ENCODE measurements at regions not wholly inside any gene's neighbourhood (a gene's known extent, or its start where the extent isn't known, plus 50 kb on each side); places are given as distances from the start of the nearest gene placed in this dataset.

DNA sequence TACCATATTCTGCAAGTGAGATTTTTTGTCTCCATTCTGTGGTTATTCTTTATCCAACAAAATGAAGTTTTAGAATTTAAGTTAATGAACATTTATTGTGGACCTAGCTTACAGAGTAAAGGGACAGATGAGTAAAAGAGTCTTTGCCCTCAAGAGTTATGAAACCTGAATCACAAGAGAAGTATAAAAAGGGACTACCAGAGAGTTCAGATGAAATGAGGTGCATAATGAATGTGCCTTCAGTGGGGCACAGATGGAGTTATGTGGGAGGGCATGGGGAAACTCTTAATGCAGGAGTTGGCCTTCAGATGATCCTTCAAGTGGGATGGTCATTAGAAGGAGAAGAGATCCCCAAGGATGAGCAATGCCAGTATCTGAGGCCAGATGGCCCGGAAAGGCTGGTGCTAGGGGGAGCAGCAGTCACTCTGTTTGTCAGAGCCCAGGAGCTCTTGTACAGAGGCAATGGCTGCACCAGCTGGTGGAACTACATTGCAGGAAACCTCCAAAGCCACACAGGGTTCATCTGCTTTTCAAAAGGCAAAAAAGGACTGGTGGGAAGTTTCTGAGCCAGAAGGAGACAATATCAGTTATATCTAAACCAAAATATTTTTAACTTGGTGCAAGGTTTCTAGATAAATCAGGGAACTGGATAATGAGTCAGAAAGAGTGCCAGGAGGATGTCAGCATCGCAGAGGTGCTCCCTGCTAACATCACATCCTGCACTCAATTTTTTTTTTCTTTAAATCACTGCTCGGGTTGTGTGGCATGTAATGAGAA lies 162.0 kb downstream of the KLF6 start:
- H3K27ac Mint-ChIP-seq (ENCODE audit: unreplicated experiment): peak overlapping the region; percentile 85
- H3K4me3 Mint-ChIP-seq (ENCODE audit: unreplicated experiment): no peak overlapping the region
- peaks cover 16% of the 10 kb centered on the region for H3K9me3 Mint-ChIP-seq (ENCODE audit: unreplicated experiment)
- H3K27me3 Mint-ChIP-seq (ENCODE audit: unreplicated experiment): no peaks in the 10 kb centered on the region
- H3K4me1 Mint-ChIP-seq (ENCODE audit: unreplicated experiment): peaks cover 51% of the 10 kb centered on the region
- H3K36me3 Mint-ChIP-seq (ENCODE audit: unreplicated experiment): peaks cover 8% of the 10 kb centered on the region
- DNase-seq (ENCODE audit: extremely low spot score, unreplicated experiment): no peak
- TF ChIP-seq, protein P1, sequence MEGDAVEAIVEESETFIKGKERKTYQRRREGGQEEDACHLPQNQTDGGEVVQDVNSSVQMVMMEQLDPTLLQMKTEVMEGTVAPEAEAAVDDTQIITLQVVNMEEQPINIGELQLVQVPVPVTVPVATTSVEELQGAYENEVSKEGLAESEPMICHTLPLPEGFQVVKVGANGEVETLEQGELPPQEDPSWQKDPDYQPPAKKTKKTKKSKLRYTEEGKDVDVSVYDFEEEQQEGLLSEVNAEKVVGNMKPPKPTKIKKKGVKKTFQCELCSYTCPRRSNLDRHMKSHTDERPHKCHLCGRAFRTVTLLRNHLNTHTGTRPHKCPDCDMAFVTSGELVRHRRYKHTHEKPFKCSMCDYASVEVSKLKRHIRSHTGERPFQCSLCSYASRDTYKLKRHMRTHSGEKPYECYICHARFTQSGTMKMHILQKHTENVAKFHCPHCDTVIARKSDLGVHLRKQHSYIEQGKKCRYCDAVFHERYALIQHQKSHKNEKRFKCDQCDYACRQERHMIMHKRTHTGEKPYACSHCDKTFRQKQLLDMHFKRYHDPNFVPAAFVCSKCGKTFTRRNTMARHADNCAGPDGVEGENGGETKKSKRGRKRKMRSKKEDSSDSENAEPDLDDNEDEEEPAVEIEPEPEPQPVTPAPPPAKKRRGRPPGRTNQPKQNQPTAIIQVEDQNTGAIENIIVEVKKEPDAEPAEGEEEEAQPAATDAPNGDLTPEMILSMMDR (IDR thresholded peaks at IDR 0.05): no peak

DNA sequence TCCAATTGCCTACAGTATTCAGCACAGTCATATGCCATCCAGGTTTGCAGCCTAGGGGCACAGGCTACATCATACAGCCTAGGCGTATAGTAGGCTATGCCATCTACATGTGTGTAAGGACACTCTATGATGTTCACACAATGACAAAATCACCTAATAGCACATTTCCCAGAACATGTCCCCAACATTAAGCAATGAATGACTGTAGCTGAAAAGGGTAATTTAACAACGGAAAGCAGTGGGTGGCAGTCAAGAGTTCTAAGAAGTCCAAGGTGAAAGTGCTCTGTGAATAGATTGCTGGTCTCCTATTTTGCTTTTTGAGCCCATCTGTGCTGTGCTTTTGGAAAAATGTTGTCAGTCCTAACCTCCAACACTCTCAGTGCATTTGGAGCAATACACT lies 162.6 kb downstream of the KLF6 start:
- no peak overlapping the region for H3K4me3 Mint-ChIP-seq (ENCODE audit: unreplicated experiment)
- TF ChIP-seq, protein P1 (IDR thresholded peaks at IDR 0.05): no peak
- H3K9me3 Mint-ChIP-seq (ENCODE audit: unreplicated experiment): peaks cover 16% of the 10 kb centered on the region

DNA sequence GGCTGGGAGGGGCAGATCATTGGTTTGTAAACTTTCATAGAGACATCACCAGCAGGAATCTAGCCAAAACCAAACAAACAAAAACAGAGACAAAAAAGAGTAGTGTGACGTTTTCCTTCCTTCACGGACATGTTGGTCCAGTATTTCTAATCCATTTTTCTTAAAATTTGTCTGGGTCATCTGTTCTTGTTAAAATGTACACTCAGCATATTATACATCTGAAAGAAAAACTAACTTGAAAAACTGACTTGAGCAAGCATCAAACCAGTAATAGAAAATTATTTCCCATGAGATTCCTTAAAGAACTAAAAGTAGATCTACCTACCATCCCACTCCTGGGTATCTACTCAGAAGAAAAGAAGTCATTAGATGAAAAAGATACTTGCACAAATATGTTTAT lies 164.2 kb downstream of the KLF6 start:
- TF ChIP-seq, protein P1 (IDR thresholded peaks at IDR 0.05): no peak
- Mint-ChIP-seq H3K27me3 (ENCODE audit: unreplicated experiment) (no peaks in the 10 kb centered on the region), H3K36me3 (ENCODE audit: unreplicated experiment) (peaks cover 8% of the 10 kb centered on the region), H3K4me3 (ENCODE audit: unreplicated experiment) (no peak overlapping the region), H3K27ac (ENCODE audit: unreplicated experiment) (no peak overlapping the region), H3K9me3 (ENCODE audit: unreplicated experiment) (peaks cover 16% of the 10 kb centered on the region), H3K4me1 (ENCODE audit: unreplicated experiment) (peaks cover 34% of the 10 kb centered on the region)
- DNase-seq (ENCODE audit: extremely low spot score, unreplicated experiment): no peak

More for the DNA sequence above, 162.6 kb downstream of the KLF6 start:
- peak overlapping the region; percentile 85 for H3K27ac Mint-ChIP-seq (ENCODE audit: unreplicated experiment)
- H3K36me3 Mint-ChIP-seq (ENCODE audit: unreplicated experiment): peaks cover 8% of the 10 kb centered on the region
- H3K27me3 Mint-ChIP-seq (ENCODE audit: unreplicated experiment): no peaks in the 10 kb centered on the region
- DNase-seq (ENCODE audit: extremely low spot score, unreplicated experiment): no peak
- peaks cover 49% of the 10 kb centered on the region for H3K4me1 Mint-ChIP-seq (ENCODE audit: unreplicated experiment)

DNA sequence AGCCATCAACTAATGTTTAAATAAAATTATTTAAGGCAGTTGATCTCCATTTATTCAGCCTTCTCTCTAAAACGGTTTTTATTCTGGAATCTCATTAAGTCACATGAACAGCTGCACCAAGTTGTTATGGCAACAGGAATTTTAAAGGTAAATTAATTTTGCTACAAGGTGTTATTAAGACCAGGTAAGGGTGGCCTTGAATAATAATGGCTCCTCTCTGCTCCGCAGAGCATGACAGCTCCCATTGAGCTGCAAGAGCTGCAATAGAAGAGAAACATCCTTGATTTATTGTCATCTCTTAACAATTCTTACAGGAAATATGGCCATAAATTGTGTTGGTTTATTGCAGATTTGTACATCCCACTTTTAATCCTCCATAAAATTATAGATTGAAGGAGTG lies 165.8 kb downstream of the KLF6 start:
- TF ChIP-seq, protein P1 (IDR thresholded peaks at IDR 0.05): no peak
- H3K36me3 Mint-ChIP-seq (ENCODE audit: unreplicated experiment): peaks cover 8% of the 10 kb centered on the region
- no peak for DNase-seq (ENCODE audit: extremely low spot score, unreplicated experiment)
- H3K4me3 Mint-ChIP-seq (ENCODE audit: unreplicated experiment): no peak overlapping the region
- H3K4me1 Mint-ChIP-seq (ENCODE audit: unreplicated experiment): peaks cover 18% of the 10 kb centered on the region
- H3K9me3 Mint-ChIP-seq (ENCODE audit: unreplicated experiment): peaks cover 16% of the 10 kb centered on the region
- H3K27me3 Mint-ChIP-seq (ENCODE audit: unreplicated experiment): no peaks in the 10 kb centered on the region
- H3K27ac Mint-ChIP-seq (ENCODE audit: unreplicated experiment): no peak overlapping the region

DNA sequence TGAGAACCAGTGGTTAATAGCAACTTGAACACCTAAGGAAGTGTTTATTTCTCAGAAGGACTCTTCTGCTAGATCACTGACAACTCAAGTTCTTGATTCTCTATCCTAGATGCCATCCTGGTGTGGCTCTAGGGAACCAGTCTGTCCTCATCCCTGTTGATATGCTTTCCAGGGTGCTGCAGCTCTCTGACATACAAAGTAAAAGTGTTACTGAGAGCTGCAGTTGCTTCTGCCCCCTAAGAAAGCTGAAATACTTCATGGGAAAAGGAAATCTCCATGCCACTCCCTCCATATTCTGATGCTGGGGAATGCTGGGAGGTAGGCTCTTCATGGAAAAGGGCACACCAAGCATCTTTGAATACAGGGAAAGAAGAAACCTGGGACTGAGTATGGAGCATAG lies 168.1 kb downstream of the KLF6 start:
- no peaks in the 10 kb centered on the region for H3K27me3 Mint-ChIP-seq (ENCODE audit: unreplicated experiment)
- DNase-seq (ENCODE audit: extremely low spot score, unreplicated experiment): no peak
- peaks cover 12% of the 10 kb centered on the region for H3K36me3 Mint-ChIP-seq (ENCODE audit: unreplicated experiment)
- TF ChIP-seq, protein P1 (IDR thresholded peaks at IDR 0.05): no peak
- peaks cover 15% of the 10 kb centered on the region for H3K9me3 Mint-ChIP-seq (ENCODE audit: unreplicated experiment)
- no peak overlapping the region for H3K27ac Mint-ChIP-seq (ENCODE audit: unreplicated experiment)
- H3K4me1 Mint-ChIP-seq (ENCODE audit: unreplicated experiment): peaks cover 1% of the 10 kb centered on the region
- no peak overlapping the region for H3K4me3 Mint-ChIP-seq (ENCODE audit: unreplicated experiment)

Measured in osteocyte (in vitro differentiated cells).